Adrenal gland (tissue), 5 donors: ENCODE measurements at regions not wholly inside any gene's neighbourhood (a gene's known extent, or its start where the extent isn't known, plus 50 kb on each side); places are given as distances from the start of the nearest gene placed in this dataset.

Experiments used
- CTCF ChIP-seq, 6 experiments: fragments of 450-650 bp in 4 of 6; fragments of 200-600 bp in 2 of 6; sonication (generic) in 1 of 6; IDR thresholded peaks; 1 replicate in 5 of 6; 2 replicates in 1 of 6; pipeline versions ENCODE4 v1.5.1 to v1.8.0; 2016 to 2021; ENCODE audit warnings: antibody characterized with exemption in 6 of 6, mild to moderate bottlenecking in 2 of 6, moderate library complexity in 1 of 6
- POLR2A ChIP-seq, 2 donors: fragments of 450-650 bp; IDR thresholded peaks; one replicate each; pipeline ENCODE4 v1.6.1; 2017; ENCODE audit warnings: antibody characterized with exemption in 2 of 2, mild to moderate bottlenecking in 2 of 2, moderate library complexity in 1 of 2
- donor health status: DM: no; HTN: no; CAD: no.

- TF ChIP-seq POLR2A (IDR thresholded peaks at IDR 0.05), result no peak
- no peak for TF ChIP-seq CTCF (IDR thresholded peaks at IDR 0.05)
These were observed 462.0 kb upstream of the SYT1 start for GRCh38 chr12:78402366-78403134.
